22Rv1 (cell line): ENCODE measurements at regions not wholly inside any gene's neighbourhood (a gene's known extent, or its start where the extent isn't known, plus 50 kb on each side); places are given as distances from the start of the nearest gene placed in this dataset.

Source experiments
- ZFX ChIP-seq: fragments of 450-650 bp; IDR thresholded peaks from 2 replicates; pipeline ENCODE4 v1.6.1; 2017; ENCODE audit warnings: antibody characterized with exemption, borderline replicate concordance
- TF ChIP-seq, protein P1 (sequence below): fragments of 450-650 bp; IDR thresholded peaks from 2 replicates; pipeline ENCODE4 v1.5.1; 2017; ENCODE audit warnings: mild to moderate bottlenecking

DNA sequence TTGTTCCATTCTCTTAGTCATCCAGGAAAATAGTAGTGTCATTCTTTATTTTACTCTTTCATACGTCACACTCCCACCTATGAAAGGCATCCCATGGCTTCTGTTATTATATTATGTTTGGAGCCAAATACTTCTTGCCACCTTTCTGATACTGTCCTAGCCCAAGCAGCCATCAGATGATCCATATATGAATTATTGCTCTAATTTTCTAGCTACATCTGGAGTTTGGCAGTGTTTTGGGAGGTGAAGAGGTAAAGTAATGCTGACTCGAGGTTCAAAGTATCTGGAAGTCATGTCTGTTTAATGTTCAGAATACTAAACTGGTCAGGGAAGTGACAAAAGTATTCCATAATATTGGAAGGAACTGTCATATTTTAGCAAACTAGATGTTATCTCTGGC is 362.5 kb downstream of the GPR37 start:
- TF ChIP-seq, protein P1, sequence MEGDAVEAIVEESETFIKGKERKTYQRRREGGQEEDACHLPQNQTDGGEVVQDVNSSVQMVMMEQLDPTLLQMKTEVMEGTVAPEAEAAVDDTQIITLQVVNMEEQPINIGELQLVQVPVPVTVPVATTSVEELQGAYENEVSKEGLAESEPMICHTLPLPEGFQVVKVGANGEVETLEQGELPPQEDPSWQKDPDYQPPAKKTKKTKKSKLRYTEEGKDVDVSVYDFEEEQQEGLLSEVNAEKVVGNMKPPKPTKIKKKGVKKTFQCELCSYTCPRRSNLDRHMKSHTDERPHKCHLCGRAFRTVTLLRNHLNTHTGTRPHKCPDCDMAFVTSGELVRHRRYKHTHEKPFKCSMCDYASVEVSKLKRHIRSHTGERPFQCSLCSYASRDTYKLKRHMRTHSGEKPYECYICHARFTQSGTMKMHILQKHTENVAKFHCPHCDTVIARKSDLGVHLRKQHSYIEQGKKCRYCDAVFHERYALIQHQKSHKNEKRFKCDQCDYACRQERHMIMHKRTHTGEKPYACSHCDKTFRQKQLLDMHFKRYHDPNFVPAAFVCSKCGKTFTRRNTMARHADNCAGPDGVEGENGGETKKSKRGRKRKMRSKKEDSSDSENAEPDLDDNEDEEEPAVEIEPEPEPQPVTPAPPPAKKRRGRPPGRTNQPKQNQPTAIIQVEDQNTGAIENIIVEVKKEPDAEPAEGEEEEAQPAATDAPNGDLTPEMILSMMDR: no peak
- no peak for TF ChIP-seq ZFX
